Testis (tissue), 2 donors: ENCODE measurements at regions not wholly inside any gene's neighbourhood (a gene's known extent, or its start where the extent isn't known, plus 50 kb on each side); places are given as distances from the start of the nearest gene placed in this dataset.

ENCODE experiments used
- DNase-seq: peaks from one replicate; pipeline ENCODE4 v3.0.0-alpha.2; 2019
- H3K27ac ChIP-seq, 2 donors: fragments of 200-600 bp; sonication (generic); one replicate each; pipeline ENCODE4 v1.5.1; 2019
- H3K27me3 ChIP-seq: fragments of 200-600 bp; sonication (generic); one replicate; pipeline ENCODE4 v1.5.1; 2019
- H3K36me3 ChIP-seq: fragments of 200-600 bp; sonication (generic); one replicate; pipeline ENCODE4 v1.5.1; 2017; ENCODE audit warnings: low read depth; ENCODE audit errors: missing control alignments
- H3K4me1 ChIP-seq: fragments of 200-600 bp; sonication (generic); one replicate; pipeline ENCODE4 v1.5.1; 2019
- H3K4me3 ChIP-seq, 2 donors: fragments of 200-600 bp; sonication (generic); one replicate each; pipeline ENCODE4 v1.5.1; 2017 to 2019
- H3K9me3 ChIP-seq: fragments of 200-600 bp; sonication (generic); one replicate; pipeline ENCODE4 v1.5.1; 2017
- CTCF ChIP-seq, 3 experiments: fragments of 450-650 bp in 2 of 3; fragments of 200-600 bp in 1 of 3; sonication (generic) in 1 of 3; IDR thresholded peaks; one replicate each; pipeline ENCODE4 v1.5.1; 2016 to 2019; ENCODE audit warnings: antibody characterized with exemption in 3 of 3, mild to moderate bottlenecking in 2 of 3, moderate library complexity in 1 of 3
- POLR2A ChIP-seq: fragments of 450-650 bp; IDR thresholded peaks from one replicate; pipeline ENCODE4 v1.6.1; 2017; ENCODE audit warnings: antibody characterized with exemption, mild to moderate bottlenecking, moderate library complexity
- WGBS, 2 donors: methylation state at CpG; one replicate each; pipeline ENCODE4 v1.1.5; 2018; 5-methylcytosine and 5-hydroxymethylcytosine counted together
- intact Hi-C: fragments of 100-400 bp; cut with DNase I; formaldehyde crosslinking; loops from one replicate; pipeline ENCODE4 v1.15.1; 2023; ENCODE audit warnings: low total_unique reads

- TF ChIP-seq POLR2A (no peak), CTCF (IDR thresholded peaks at IDR 0.05) (no peak)
- no peak overlapping the region for H3K4me3 ChIP-seq
- no peaks in the 10 kb centered on the region for H3K27me3 ChIP-seq
- no peak for DNase-seq
- H3K36me3 ChIP-seq = no peaks in the 10 kb centered on the region
- 81 to 84% methylated on average over 4 of the region's 4 CpGs for WGBS, 2 donors
- no peaks in the 10 kb centered on the region for H3K9me3 ChIP-seq
- H3K4me1 ChIP-seq = no peaks in the 10 kb centered on the region
- intact Hi-C loops = no loop called here
- H3K27ac ChIP-seq = no peak overlapping the region
Measured at GRCh38 chr21:32119389-32119788, 159.5 kb downstream of the MIS18A start.

DNA sequence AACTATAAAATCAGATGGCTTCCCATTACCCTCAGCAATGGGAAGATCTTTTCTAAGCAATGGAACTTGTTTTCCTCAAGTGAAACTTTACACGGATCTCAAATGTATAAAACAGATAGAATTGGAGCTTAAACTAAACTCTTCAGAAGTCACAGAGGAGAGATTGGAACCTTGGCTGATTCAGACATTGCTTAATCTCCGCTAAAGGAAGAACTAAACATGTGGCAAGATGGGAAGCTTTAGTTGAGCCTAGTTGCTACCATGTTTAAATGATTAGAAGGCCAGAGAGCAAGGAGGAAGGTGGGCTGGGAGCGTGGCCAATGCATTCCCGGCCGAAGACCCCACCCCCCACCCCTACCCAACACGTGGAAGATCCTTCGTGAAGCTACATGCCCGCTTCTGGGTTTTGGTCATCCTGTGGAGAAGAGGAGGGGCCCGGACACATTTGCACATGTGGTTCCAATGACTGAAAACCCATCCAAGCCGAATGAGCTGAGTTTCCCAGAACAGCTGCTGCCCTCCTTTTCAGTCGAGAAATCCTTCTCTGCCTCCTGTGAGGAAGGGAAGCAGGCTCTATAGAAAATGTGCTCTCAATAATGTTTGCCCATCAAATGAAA, 164.3 kb downstream of the MIS18A start:
- Histone ChIP-seq H3K27ac (no peak overlapping the region), H3K9me3 (no peaks in the 10 kb centered on the region), H3K27me3 (no peaks in the 10 kb centered on the region), H3K4me1 (no peaks in the 10 kb centered on the region), H3K4me3 (no peak overlapping the region), H3K36me3 (no peaks in the 10 kb centered on the region)
- no peak for DNase-seq
- 87 to 89% methylated on average over 11 of the region's 11 CpGs for WGBS, 2 donors
- no peak for TF ChIP-seq POLR2A
- no peak for TF ChIP-seq CTCF (IDR thresholded peaks at IDR 0.05)
- intact Hi-C loops = no loop called here

- no peaks in the 10 kb centered on the region for H3K36me3 ChIP-seq
- TF ChIP-seq POLR2A (no peak), CTCF (IDR thresholded peaks at IDR 0.05) (no peak)
- H3K27ac ChIP-seq = no peak overlapping the region
- no peak for DNase-seq
- WGBS, 2 donors = 89 to 96% methylated on average over 3 of the region's 3 CpGs
- no peaks in the 10 kb centered on the region for H3K27me3 ChIP-seq
- no peaks in the 10 kb centered on the region for H3K9me3 ChIP-seq
- no peak overlapping the region for H3K4me3 ChIP-seq
- intact Hi-C loops = no loop called here
- no peaks in the 10 kb centered on the region for H3K4me1 ChIP-seq
Measured at GRCh38 chr21:32113486-32113885, 165.4 kb downstream of the MIS18A start.

DNA sequence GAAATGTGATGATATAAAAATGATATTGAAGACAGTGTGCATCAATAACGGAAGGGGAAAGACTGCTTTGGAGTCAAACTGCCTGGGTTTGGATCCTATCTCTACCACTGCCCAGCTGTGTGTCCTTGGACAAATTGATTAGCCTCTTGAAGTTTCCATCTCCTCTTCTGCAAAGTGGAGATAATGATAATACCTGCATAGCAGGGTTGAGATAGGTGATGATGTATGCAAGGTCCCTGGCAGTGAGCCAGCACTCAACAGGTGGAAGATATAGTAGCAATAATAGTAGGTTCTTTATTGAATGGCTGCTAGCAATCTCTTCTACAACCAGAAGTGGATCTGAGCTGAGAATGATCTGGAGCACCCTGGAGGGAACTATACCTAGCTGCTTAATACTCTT, 166.7 kb downstream of the MIS18A start:
- DNase-seq = no peak
- intact Hi-C loops = no loop called here
- no peak overlapping the region for H3K27ac ChIP-seq

More for the DNA sequence above, 166.7 kb downstream of the MIS18A start:
- Histone ChIP-seq H3K36me3 (no peaks in the 10 kb centered on the region), H3K27me3 (no peaks in the 10 kb centered on the region), H3K9me3 (no peaks in the 10 kb centered on the region), H3K4me1 (no peaks in the 10 kb centered on the region), H3K4me3 (no peak overlapping the region)
- WGBS, 2 donors = 29 to 53% methylated on average over 1 of the region's 1 CpG
- TF ChIP-seq CTCF (IDR thresholded peaks at IDR 0.05) (no peak), POLR2A (no peak)
